ENCODE measurements at regions not wholly inside any gene's neighbourhood (a gene's known extent, or its start where the extent isn't known, plus 50 kb on each side); places are given as distances from the start of the nearest gene placed in this dataset.

DNA sequence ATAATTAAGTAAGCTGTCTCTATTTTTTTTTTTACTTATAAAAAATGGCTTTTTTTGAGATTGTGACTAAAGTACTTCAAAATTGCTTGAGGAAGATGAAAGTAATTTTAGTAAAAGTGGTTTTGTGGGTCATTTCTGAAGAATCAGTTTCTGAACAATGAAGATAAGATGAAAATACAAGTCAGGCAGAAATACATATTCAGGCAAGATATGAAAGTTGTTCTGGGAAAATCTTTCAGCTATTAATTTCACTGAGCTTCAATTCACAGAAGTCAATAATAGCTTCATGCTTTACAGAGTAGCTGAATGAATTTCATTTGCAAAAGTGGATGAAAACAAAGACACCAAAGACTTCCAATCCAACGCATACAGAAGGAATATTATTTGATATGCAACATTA lies 305.2 kb upstream of the ARSJ start:
- H3K27me3 ChIP-seq (replicated peaks; ENCODE audit: insufficient read depth): no peaks in the 10 kb centered on the region
- intact Hi-C loops (cut with DNase I): no loop called here
- no peaks in the 10 kb centered on the region for H3K9me3 ChIP-seq
- DNase-seq (ENCODE audit: low spot score): no peak
- TF ChIP-seq, protein P1, sequence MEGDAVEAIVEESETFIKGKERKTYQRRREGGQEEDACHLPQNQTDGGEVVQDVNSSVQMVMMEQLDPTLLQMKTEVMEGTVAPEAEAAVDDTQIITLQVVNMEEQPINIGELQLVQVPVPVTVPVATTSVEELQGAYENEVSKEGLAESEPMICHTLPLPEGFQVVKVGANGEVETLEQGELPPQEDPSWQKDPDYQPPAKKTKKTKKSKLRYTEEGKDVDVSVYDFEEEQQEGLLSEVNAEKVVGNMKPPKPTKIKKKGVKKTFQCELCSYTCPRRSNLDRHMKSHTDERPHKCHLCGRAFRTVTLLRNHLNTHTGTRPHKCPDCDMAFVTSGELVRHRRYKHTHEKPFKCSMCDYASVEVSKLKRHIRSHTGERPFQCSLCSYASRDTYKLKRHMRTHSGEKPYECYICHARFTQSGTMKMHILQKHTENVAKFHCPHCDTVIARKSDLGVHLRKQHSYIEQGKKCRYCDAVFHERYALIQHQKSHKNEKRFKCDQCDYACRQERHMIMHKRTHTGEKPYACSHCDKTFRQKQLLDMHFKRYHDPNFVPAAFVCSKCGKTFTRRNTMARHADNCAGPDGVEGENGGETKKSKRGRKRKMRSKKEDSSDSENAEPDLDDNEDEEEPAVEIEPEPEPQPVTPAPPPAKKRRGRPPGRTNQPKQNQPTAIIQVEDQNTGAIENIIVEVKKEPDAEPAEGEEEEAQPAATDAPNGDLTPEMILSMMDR (IDR thresholded peaks at IDR 0.05): no peak
- no peak for TF ChIP-seq POLR2A (IDR thresholded peaks at IDR 0.05)
- TF ChIP-seq POLR2AphosphoS5 (IDR thresholded peaks at IDR 0.05): no peak
- no peaks in the 10 kb centered on the region for H3K4me1 ChIP-seq (replicated peaks)
- H3K36me3 ChIP-seq: no peaks in the 10 kb centered on the region
- H3K27ac ChIP-seq: no peak overlapping the region
- no peak overlapping the region for H3K4me3 ChIP-seq
- 85% methylated on average over 1 of the region's 1 CpG for WGBS

DNA sequence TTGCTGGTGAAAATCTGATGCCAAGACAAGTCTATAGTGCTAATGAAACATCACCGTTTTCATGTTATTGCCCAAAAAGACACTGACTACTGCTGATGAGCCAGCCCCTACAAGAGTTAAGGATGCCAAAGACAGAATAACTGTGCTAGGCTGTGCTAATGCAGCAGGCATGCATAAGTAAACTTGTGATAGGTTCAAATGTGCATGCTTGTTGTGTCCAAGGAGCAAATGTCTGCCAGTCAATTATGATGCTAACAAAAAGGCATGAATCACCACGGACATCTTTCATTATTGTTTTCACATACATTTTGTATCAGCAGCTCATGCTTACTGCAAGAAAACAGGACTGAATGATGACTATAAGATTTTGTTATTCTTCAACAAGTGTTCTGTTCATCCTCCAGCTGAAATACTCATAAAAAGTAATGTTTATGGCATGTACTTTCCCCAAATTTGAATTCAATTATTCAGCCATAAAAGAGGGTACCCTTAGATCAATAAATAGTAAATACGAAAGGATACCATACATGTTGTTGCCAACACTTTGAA lies 306.9 kb upstream of the ARSJ start:
- Histone ChIP-seq H3K4me3 (no peak overlapping the region), H3K9me3 (no peaks in the 10 kb centered on the region), H3K27me3 (replicated peaks; ENCODE audit: insufficient read depth) (no peaks in the 10 kb centered on the region), H3K4me1 (replicated peaks) (no peaks in the 10 kb centered on the region), H3K36me3 (no peaks in the 10 kb centered on the region), H3K27ac (no peak overlapping the region)
- TF ChIP-seq POLR2AphosphoS5 (IDR thresholded peaks at IDR 0.05) (no peak), POLR2A (IDR thresholded peaks at IDR 0.05) (no peak)
- TF ChIP-seq, protein P1 (IDR thresholded peaks at IDR 0.05): no peak
- WGBS: 88% methylated on average over 3 of the region's 3 CpGs
- no peak for DNase-seq (ENCODE audit: low spot score)
- intact Hi-C loops (cut with DNase I): no loop called here

DNA sequence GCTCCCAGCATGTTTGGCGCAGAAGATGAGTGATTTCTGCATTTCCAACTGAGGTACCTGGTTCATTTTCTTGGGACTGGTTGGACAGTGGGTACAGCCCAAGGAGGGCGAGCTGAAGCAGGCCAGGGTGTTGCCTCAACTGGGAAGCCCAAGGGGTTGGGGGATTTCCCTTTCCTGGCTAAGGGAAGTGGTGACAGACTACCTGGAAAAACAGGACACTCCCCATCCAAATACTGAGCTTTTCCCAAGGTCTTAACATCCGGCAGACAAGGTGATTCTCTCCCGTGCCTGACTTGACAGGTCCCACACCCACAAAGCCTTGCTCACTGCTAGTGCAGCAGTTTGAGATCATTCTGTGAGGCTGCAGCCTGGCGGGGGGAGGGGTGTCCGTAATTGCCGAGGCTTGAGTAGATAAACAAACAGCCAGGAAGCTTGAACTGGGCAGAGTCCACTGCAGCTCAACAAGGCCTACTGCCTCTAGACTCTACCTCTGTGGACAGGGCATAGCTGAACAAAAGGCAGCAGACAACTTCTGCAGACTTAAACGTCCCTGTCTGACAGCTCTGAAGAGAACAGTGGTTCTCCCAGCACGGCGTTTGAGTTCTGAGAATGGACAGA lies 307.7 kb upstream of the ARSJ start:
- 66% methylated on average over 9 of the region's 10 CpGs for WGBS
- Histone ChIP-seq H3K27me3 (replicated peaks; ENCODE audit: insufficient read depth) (no peaks in the 10 kb centered on the region), H3K9me3 (no peaks in the 10 kb centered on the region), H3K27ac (no peak overlapping the region), H3K4me3 (no peak overlapping the region), H3K36me3 (no peaks in the 10 kb centered on the region), H3K4me1 (replicated peaks) (no peaks in the 10 kb centered on the region)
- intact Hi-C loops (cut with DNase I): no loop called here
- TF ChIP-seq, protein P1 (IDR thresholded peaks at IDR 0.05): no peak
- no peak for TF ChIP-seq POLR2AphosphoS5 (IDR thresholded peaks at IDR 0.05)
- no peak for TF ChIP-seq POLR2A (IDR thresholded peaks at IDR 0.05)
- peak; percentile 8 for DNase-seq (ENCODE audit: low spot score)

DNA sequence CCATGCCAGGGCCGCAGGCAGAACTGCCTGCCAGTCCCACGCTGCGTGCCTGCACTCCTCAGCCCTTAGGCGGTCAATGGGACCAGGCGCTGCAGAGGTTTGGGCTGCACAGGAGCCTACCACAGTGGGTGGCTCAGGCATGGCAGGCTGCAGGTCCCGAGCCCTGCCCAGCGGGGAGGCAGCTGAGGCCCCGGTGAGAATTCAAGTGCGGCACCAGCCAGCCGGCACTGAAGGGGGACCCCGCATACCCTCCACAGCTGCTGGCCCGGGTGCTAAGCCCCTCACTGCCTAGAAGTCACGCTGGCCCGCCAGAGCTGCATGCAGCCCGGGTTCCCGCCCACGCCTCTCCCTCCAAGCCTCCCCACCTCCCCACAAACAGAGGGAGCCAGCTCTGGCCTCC lies 302.5 kb upstream of the UGT8 start:
- Histone ChIP-seq H3K4me1 (replicated peaks) (no peaks in the 10 kb centered on the region), H3K27ac (no peak overlapping the region), H3K27me3 (replicated peaks; ENCODE audit: insufficient read depth) (no peaks in the 10 kb centered on the region), H3K4me3 (no peak overlapping the region), H3K9me3 (no peaks in the 10 kb centered on the region), H3K36me3 (no peaks in the 10 kb centered on the region)
- TF ChIP-seq POLR2A (IDR thresholded peaks at IDR 0.05) (no peak), POLR2AphosphoS5 (IDR thresholded peaks at IDR 0.05) (no peak)
- TF ChIP-seq, protein P1 (IDR thresholded peaks at IDR 0.05): no peak
- intact Hi-C loops (cut with DNase I): no loop called here
- 96% methylated on average over 17 of the region's 17 CpGs for WGBS
- no peak for DNase-seq (ENCODE audit: low spot score)

DNA sequence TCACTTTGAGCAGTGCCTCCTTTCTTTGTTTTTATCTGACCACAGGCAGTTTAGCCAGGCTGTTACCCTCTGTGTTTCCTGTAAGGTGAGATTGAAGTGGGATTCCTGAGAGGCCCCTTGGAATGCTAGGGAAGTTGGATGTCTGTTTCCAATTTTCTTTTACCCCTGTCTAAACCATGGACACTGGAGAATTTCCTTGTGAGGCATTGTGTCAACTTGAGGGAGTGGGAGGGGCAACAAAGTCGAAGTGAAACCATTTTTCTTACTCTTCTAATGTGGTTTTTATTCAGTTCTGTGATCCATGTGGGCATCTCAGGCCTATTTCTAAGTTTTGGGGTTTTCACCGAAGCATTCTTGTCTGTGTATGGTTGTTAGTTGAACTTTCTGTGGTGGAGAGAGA lies 296.1 kb upstream of the UGT8 start:
- Histone ChIP-seq H3K27me3 (replicated peaks; ENCODE audit: insufficient read depth) (no peaks in the 10 kb centered on the region), H3K9me3 (no peaks in the 10 kb centered on the region), H3K4me1 (replicated peaks) (no peaks in the 10 kb centered on the region), H3K4me3 (no peak overlapping the region), H3K36me3 (no peaks in the 10 kb centered on the region), H3K27ac (no peak overlapping the region)
- 75% methylated on average over 2 of the region's 2 CpGs for WGBS
- no peak for DNase-seq (ENCODE audit: low spot score)
- intact Hi-C loops (cut with DNase I): no loop called here
- TF ChIP-seq POLR2A (IDR thresholded peaks at IDR 0.05): no peak
- TF ChIP-seq POLR2AphosphoS5 (IDR thresholded peaks at IDR 0.05): no peak
